ENCODE measurements at regions not wholly inside any gene's neighbourhood (a gene's known extent, or its start where the extent isn't known, plus 50 kb on each side); places are given as distances from the start of the nearest gene placed in this dataset.

- Mint-ChIP-seq H3K4me3 (no peak overlapping the region), H3K9me3 (no peaks in the 10 kb centered on the region), H3K36me3 (ENCODE audit: low read depth) (no peaks in the 10 kb centered on the region), H3K27me3 (ENCODE audit: low read depth) (peaks cover 25% of the 10 kb centered on the region), H3K27ac (no peak overlapping the region), H3K4me1 (peaks cover 6% of the 10 kb centered on the region)
- TF ChIP-seq CTCF (IDR thresholded peaks at IDR 0.05; ENCODE audit: unreplicated experiment in 3 of 3) = no peak
Observed at GRCh38 chr6:170456886-170457698, 96.0 kb downstream of the PSMB1 start.
